Ishikawa (cell line): ENCODE measurements at regions not wholly inside any gene's neighbourhood (a gene's known extent, or its start where the extent isn't known, plus 50 kb on each side); places are given as distances from the start of the nearest gene placed in this dataset.

Experiments
- CEBPB ChIP-seq: IDR thresholded peaks from 2 replicates; pipeline ENCODE4 v1.6.1; 2012
- CREB1 ChIP-seq: IDR thresholded peaks from 2 replicates; pipeline ENCODE4 v1.6.1; 2012; ENCODE audit warnings: low read depth
- EGR1 ChIP-seq: IDR thresholded peaks from 2 replicates; pipeline ENCODE4 v1.6.1; 2012
- EP300 ChIP-seq: IDR thresholded peaks from 2 replicates; pipeline ENCODE4 v1.6.1; 2012; ENCODE audit warnings: borderline replicate concordance
- FOXM1 ChIP-seq: IDR thresholded peaks from 2 replicates; pipeline ENCODE4 v1.6.1; 2012; ENCODE audit warnings: low read depth, borderline replicate concordance
- MAX ChIP-seq: IDR thresholded peaks from 2 replicates; pipeline ENCODE4 v1.6.1; 2012
- NFIC ChIP-seq: IDR thresholded peaks from 2 replicates; pipeline ENCODE4 v1.6.1; 2012
- RAD21 ChIP-seq: IDR thresholded peaks from 2 replicates; pipeline ENCODE4 v1.6.1; 2012; ENCODE audit warnings: low read depth
- REST ChIP-seq: IDR thresholded peaks from 2 replicates; pipeline ENCODE4 v1.6.1; 2012; ENCODE audit warnings: low read depth, mild to moderate bottlenecking
- TAF1 ChIP-seq: IDR thresholded peaks from 2 replicates; pipeline ENCODE4 v1.6.1; 2012; ENCODE audit warnings: low read depth, mild to moderate bottlenecking
- TCF12 ChIP-seq: IDR thresholded peaks from 2 replicates; pipeline ENCODE4 v1.6.1; 2012; ENCODE audit warnings: low read depth
- TEAD4 ChIP-seq: IDR thresholded peaks from 2 replicates; pipeline ENCODE4 v1.6.1; 2012
- USF1 ChIP-seq: IDR thresholded peaks from 2 replicates; pipeline ENCODE4 v1.6.1; 2012
- YY1 ChIP-seq: IDR thresholded peaks from 2 replicates; pipeline ENCODE4 v1.6.1; 2012; ENCODE audit warnings: low read depth
- ZBTB7A ChIP-seq: IDR thresholded peaks from 2 replicates; pipeline ENCODE4 v1.6.1; 2012; ENCODE audit warnings: low read depth

- TF ChIP-seq ZBTB7A (no peak), MAX (no peak), TEAD4 (no peak), TCF12 (no peak), EP300 (no peak), FOXM1 (no peak), RAD21 (no peak), USF1 (no peak), TAF1 (no peak), CEBPB (no peak), CREB1 (no peak), EGR1 (no peak), NFIC (no peak), REST (no peak), YY1 (no peak)
Measured at GRCh38 chr12:82034769-82035168, 275.6 kb upstream of the PPFIA2 start.

- TF ChIP-seq CEBPB, result no peak
- no peak for TF ChIP-seq ZBTB7A
- no peak for TF ChIP-seq RAD21
- no peak for TF ChIP-seq REST
- TF ChIP-seq USF1, result no peak
- no peak for TF ChIP-seq TAF1
- no peak for TF ChIP-seq MAX
- TF ChIP-seq TCF12, result no peak
- TF ChIP-seq EGR1, result no peak
- TF ChIP-seq YY1, result no peak
- TF ChIP-seq FOXM1, result no peak
- no peak for TF ChIP-seq TEAD4
- no peak for TF ChIP-seq NFIC
- TF ChIP-seq EP300, result no peak
- no peak for TF ChIP-seq CREB1
Measured at GRCh38 chr12:82029936-82030335, 270.8 kb upstream of the PPFIA2 start.

GRCh38 chr12:82028772-82029171 lies 269.6 kb upstream of the PPFIA2 start:
- TF ChIP-seq YY1 (no peak), CEBPB (no peak), NFIC (no peak), ZBTB7A (no peak), EP300 (no peak), TAF1 (no peak), FOXM1 (no peak), TEAD4 (no peak), EGR1 (no peak)

GRCh38 chr12:82027612-82028011 lies 268.5 kb upstream of the PPFIA2 start:
- TF ChIP-seq EGR1, result no peak
- TF ChIP-seq MAX, result no peak
- TF ChIP-seq USF1, result no peak
- no peak for TF ChIP-seq YY1
- no peak for TF ChIP-seq RAD21
- TF ChIP-seq FOXM1, result no peak
- TF ChIP-seq ZBTB7A, result no peak
- no peak for TF ChIP-seq EP300
- no peak for TF ChIP-seq CEBPB
- no peak for TF ChIP-seq NFIC
- TF ChIP-seq REST, result no peak
- TF ChIP-seq CREB1, result no peak
- TF ChIP-seq TCF12, result no peak
- TF ChIP-seq TEAD4, result no peak
- no peak for TF ChIP-seq TAF1
